Left lung (tissue), 4 donors: ENCODE measurements at regions not wholly inside any gene's neighbourhood (a gene's known extent, or its start where the extent isn't known, plus 50 kb on each side); places are given as distances from the start of the nearest gene placed in this dataset.

Source experiments
- ATAC-seq: fragments of 200-7000 bp; cut with Tn5 transposase; one replicate; pipeline ENCODE4 v1.9.1; 2020; ENCODE audit warnings: moderate library complexity
- DNase-seq, 4 donors: peaks; one replicate each; pipeline ENCODE4 v3.0.0-alpha.2; 2013 to 2020
- H3K27ac ChIP-seq, 2 donors: fragments of 200-600 bp; sonication (generic) in 1 of 2; one replicate each; pipeline versions ENCODE4 v1.5.0 to v1.8.0; 2020 to 2021
- H3K27me3 ChIP-seq, 2 donors: fragments of 200-600 bp; sonication (generic) in 1 of 2; one replicate each; pipeline versions ENCODE4 v1.5.0 to v1.8.0; 2020 to 2021
- H3K36me3 ChIP-seq, 2 donors: fragments of 200-600 bp; sonication (generic) in 1 of 2; one replicate each; pipeline versions ENCODE4 v1.5.0 to v1.8.0; 2020 to 2021
- H3K4me1 ChIP-seq, 2 donors: fragments of 200-600 bp; one replicate each; pipeline ENCODE4 v1.8.0; 2021
- H3K4me3 ChIP-seq, 2 donors: fragments of 200-600 bp; sonication (generic) in 1 of 2; one replicate each; pipeline versions ENCODE4 v1.5.0 to v1.8.0; 2020 to 2021; ENCODE audit warnings: mild to moderate bottlenecking in 1 of 2
- H3K9me3 ChIP-seq, 2 donors: fragments of 200-600 bp; sonication (generic) in 1 of 2; one replicate each; pipeline versions ENCODE4 v1.5.0 to v1.8.0; 2020 to 2021
- intact Hi-C, 2 donors: fragments of 100-400 bp; cut with DNase I; formaldehyde crosslinking; loops; one replicate each; pipeline versions ENCODE4 v1.11.2 to v1.14.2; 2022
- TF ChIP-seq, protein P1 (sequence below), 2 donors: fragments of 200-600 bp; sonication (generic) in 1 of 2; IDR thresholded peaks; one replicate each; pipeline versions ENCODE4 v1.5.0 to v1.8.0; 2021; ENCODE audit warnings: antibody characterized with exemption in 2 of 2
- donor health status: DM: no; HTN: yes; CAD: no.
- donor health status: DM: no; HTN: no; CAD: no.

DNA sequence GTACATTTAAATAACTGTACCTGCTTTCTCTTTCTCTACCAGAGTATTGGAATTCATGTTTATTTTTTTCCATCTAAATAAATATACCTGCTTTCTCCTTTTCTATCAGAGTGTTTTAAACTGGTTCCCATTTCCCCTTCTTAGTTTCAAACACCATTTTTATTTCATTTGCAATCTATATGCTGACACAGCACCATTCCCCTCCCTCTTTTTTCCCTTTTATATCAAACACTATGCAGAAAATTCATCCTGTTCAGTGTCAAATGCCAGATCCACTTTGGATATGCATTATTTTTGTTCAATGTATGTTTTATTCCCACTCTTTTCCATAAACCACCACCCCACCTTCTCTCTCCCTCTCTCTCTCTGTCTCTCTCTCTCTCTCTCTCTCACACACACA, 85.8 kb upstream of the ST6GALNAC5 start:
- Histone ChIP-seq H3K4me3 (no peak overlapping the region), H3K9me3 (peaks cover 0 to 3% of the 10 kb centered on the region in 2 donors), H3K27me3 (no peaks in the 10 kb centered on the region), H3K27ac (no peak overlapping the region), H3K4me1 (no peaks in the 10 kb centered on the region), H3K36me3 (no peaks in the 10 kb centered on the region)
- no peak for ATAC-seq
- intact Hi-C loops, result no loop called here
- no peak for DNase-seq
- TF ChIP-seq, protein P1, sequence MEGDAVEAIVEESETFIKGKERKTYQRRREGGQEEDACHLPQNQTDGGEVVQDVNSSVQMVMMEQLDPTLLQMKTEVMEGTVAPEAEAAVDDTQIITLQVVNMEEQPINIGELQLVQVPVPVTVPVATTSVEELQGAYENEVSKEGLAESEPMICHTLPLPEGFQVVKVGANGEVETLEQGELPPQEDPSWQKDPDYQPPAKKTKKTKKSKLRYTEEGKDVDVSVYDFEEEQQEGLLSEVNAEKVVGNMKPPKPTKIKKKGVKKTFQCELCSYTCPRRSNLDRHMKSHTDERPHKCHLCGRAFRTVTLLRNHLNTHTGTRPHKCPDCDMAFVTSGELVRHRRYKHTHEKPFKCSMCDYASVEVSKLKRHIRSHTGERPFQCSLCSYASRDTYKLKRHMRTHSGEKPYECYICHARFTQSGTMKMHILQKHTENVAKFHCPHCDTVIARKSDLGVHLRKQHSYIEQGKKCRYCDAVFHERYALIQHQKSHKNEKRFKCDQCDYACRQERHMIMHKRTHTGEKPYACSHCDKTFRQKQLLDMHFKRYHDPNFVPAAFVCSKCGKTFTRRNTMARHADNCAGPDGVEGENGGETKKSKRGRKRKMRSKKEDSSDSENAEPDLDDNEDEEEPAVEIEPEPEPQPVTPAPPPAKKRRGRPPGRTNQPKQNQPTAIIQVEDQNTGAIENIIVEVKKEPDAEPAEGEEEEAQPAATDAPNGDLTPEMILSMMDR (IDR thresholded peaks at IDR 0.05), result no peak

DNA sequence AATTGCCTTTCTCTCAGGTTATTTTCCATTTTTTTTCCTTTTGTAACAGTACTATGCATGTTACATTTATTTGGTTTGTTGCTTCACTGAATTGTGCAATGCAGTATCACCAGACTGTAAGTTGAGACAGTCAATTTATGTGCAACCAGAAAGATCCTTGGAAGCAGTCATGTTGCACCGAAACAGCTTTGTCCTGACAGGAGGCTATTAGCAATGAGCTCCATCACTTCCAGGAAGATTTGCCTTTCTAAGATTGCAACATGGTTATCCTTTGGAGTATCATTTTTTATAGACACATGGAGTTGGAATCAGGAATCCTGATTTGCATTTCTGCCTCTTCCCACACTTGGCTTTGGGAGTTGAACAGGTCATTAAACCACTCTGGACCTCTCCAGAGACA, 84.5 kb upstream of the ST6GALNAC5 start:
- Histone ChIP-seq H3K4me1 (no peaks in the 10 kb centered on the region), H3K9me3 (peaks cover 0 to 3% of the 10 kb centered on the region in 2 donors), H3K4me3 (no peak overlapping the region), H3K27ac (no peak overlapping the region), H3K36me3 (no peaks in the 10 kb centered on the region), H3K27me3 (no peaks in the 10 kb centered on the region)
- ATAC-seq (peak; percentile 60), DNase-seq (peak in 2 of 4 donors; percentile 45 to 73)
- intact Hi-C loops, result no loop called here
- TF ChIP-seq, protein P1 (IDR thresholded peaks at IDR 0.05), result no peak

DNA sequence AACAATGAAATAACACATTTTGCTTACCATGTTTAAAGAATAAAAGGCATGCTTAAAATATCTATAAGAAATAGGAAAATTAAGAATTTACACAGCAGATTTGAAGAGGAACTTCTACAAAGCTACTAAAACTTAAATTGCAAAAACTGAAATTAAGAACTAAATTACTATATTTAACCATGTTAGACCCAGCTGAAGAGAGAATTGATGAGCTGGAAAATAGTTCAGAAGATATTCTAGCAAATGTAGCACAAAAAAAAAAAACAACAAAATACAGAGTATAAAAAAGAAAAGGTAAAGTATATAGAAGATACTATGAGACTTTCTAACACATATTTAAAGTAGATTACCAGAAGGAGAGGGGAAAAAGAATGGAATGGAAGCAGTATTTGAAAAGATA, 82.8 kb upstream of the ST6GALNAC5 start:
- Histone ChIP-seq H3K9me3 (peaks cover 0 to 3% of the 10 kb centered on the region in 2 donors), H3K4me1 (no peaks in the 10 kb centered on the region), H3K27me3 (no peaks in the 10 kb centered on the region), H3K4me3 (no peak overlapping the region), H3K27ac (no peak overlapping the region), H3K36me3 (no peaks in the 10 kb centered on the region)
- DNase-seq (no peak), ATAC-seq (no peak)
- TF ChIP-seq, protein P1 (IDR thresholded peaks at IDR 0.05), result no peak
- intact Hi-C loops, result no loop called here

DNA sequence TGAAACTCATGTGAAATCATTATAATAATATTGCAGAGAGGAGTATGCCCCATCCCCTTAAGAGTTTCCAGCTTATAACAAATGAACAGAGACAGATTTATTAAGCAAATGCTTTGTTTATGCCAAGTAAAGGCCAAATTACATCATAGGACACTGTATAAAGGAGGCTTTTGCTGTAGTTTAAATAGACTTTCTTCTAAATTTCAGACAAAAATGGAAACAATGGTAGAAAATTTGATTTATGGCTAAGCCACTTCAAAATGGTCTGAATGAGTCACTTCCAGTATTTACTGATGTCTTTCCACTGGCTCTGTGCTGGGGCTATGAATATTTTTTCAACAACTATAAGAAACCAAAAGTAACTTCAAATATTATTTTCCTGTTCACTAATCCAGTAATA, 81.1 kb upstream of the ST6GALNAC5 start:
- no peaks in the 10 kb centered on the region for H3K36me3 ChIP-seq
- ATAC-seq (peak; percentile 41), DNase-seq (peak in 2 of 4 donors; percentile 37 to 50)
- no peaks in the 10 kb centered on the region for H3K4me1 ChIP-seq
- H3K27me3 ChIP-seq, result no peaks in the 10 kb centered on the region
- TF ChIP-seq, protein P1 (IDR thresholded peaks at IDR 0.05), result no peak
- H3K4me3 ChIP-seq, result no peak overlapping the region
- no peak overlapping the region for H3K27ac ChIP-seq
- intact Hi-C loops, result no loop called here
- H3K9me3 ChIP-seq, result peaks cover 0 to 3% of the 10 kb centered on the region in 2 donors

DNA sequence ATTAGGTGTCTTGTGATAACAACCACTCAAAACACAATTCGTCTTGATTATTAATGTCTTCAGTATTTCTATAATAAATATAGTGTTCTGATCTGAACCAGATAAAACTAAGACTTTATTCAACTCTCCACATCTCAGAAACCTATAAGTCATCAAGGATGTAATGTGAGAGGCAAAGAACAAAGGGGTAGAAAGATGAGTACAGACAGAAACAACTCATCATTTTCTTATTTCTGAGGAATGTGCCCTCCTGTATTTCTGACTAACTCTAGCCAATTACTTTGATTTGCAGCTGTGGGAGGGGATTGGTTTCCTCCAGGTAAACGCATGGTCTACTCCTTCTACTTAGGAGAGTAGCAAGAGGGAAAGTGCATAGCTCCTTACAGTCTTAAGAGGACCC, 73.7 kb upstream of the ST6GALNAC5 start:
- intact Hi-C loops, result no loop called here
- H3K9me3 ChIP-seq, result no peaks in the 10 kb centered on the region
- TF ChIP-seq, protein P1 (IDR thresholded peaks at IDR 0.05), result no peak
- no peaks in the 10 kb centered on the region for H3K27me3 ChIP-seq
- DNase-seq (no peak), ATAC-seq (no peak)
- H3K4me1 ChIP-seq, result no peaks in the 10 kb centered on the region
- H3K4me3 ChIP-seq, result no peak overlapping the region
- H3K27ac ChIP-seq, result no peak overlapping the region
- no peaks in the 10 kb centered on the region for H3K36me3 ChIP-seq
